Muscle layer of colon (tissue), 2 donors: ENCODE measurements at regions not wholly inside any gene's neighbourhood (a gene's known extent, or its start where the extent isn't known, plus 50 kb on each side); places are given as distances from the start of the nearest gene placed in this dataset.
"Not testable (repeated sequence)": the region's sequence is repeated elsewhere in the genome, so short reads cannot be mapped to it uniquely, and the experiment has no call there.

Source experiments
- H3K27ac ChIP-seq: one replicate; pipeline ENCODE4 v1.7.0; 2013; ENCODE audit warnings: low read depth, mild to moderate bottlenecking, low read length, moderate library complexity
- H3K27me3 ChIP-seq, 2 donors: one replicate each; pipeline ENCODE4 v1.7.0; 2013; ENCODE audit warnings: low read length in 2 of 2, mild to moderate bottlenecking in 2 of 2; ENCODE audit not compliant: insufficient read depth in 2 of 2, control insufficient read depth in 1 of 2
- H3K36me3 ChIP-seq: one replicate; pipeline ENCODE4 v1.7.0; 2013; ENCODE audit warnings: mild to moderate bottlenecking, low read length; ENCODE audit not compliant: insufficient read depth
- H3K4me1 ChIP-seq: one replicate; pipeline ENCODE4 v1.7.0; 2013; ENCODE audit warnings: mild to moderate bottlenecking, low read length; ENCODE audit not compliant: insufficient read depth
- H3K4me3 ChIP-seq, 2 donors: one replicate each; pipeline ENCODE4 v1.7.0; 2013; ENCODE audit warnings: low read length in 2 of 2, low read depth in 1 of 2, mild to moderate bottlenecking in 1 of 2, moderate library complexity in 1 of 2
- H3K9ac ChIP-seq: one replicate; pipeline ENCODE4 v1.7.0; 2013; ENCODE audit warnings: low read length
- H3K9me3 ChIP-seq: one replicate; pipeline ENCODE4 v1.7.0; 2013; ENCODE audit warnings: mild to moderate bottlenecking, low read length
- donor health status: abdominal sarcoma.
- donor health status: Adenocarcinoma of cecum.

GRCh38 chr17:72565758-72566157, 444.9 kb downstream of the SOX9 start:
- no peak overlapping the region for H3K9ac ChIP-seq
- peaks cover 0 to 5% of the 10 kb centered on the region in 2 donors for H3K27me3 ChIP-seq
- H3K4me3 ChIP-seq: no peak overlapping the region
- no peak overlapping the region for H3K27ac ChIP-seq
- no peaks in the 10 kb centered on the region for H3K36me3 ChIP-seq
- no peaks in the 10 kb centered on the region for H3K4me1 ChIP-seq
- H3K9me3 ChIP-seq: no peaks in the 10 kb centered on the region

DNA sequence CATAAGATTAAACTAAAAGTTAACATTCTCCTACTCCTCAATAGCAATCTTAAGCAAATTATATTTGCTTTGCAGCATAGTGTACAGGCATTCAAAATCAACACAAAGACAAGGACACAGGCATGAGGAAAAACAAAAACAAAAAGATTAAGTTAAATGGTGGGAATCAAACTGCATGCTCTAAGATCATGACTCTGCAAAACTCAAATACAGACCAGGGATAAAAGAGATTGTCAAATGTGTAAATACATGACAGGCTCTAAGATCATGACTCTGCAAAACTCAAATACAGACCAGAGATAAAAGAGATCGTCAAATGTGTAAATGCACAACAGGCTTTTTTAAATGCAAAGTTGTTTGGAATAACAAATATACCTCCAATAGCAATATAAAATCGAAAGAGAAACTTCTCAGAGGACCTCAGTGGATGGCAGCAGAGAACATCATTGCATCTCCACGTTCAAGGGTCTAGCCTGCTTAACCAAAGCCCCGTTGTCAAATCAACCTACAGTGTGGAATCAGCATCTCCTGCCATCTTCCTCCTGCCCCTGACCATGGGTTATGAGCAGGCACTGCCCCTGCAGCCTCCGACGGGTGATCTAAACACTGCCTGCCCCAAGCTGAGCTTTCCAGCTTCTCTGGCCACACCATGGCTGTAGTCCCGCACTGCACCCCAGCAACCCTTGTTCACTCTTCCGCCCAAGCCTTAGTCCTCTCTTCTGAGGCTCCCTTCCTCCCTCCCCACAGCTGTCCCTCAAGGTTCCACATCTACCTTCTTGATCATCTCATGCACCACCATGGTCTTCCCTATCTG, 446.1 kb downstream of the SOX9 start:
- peaks cover 0 to 5% of the 10 kb centered on the region in 2 donors for H3K27me3 ChIP-seq
- H3K9me3 ChIP-seq: no peaks in the 10 kb centered on the region

DNA sequence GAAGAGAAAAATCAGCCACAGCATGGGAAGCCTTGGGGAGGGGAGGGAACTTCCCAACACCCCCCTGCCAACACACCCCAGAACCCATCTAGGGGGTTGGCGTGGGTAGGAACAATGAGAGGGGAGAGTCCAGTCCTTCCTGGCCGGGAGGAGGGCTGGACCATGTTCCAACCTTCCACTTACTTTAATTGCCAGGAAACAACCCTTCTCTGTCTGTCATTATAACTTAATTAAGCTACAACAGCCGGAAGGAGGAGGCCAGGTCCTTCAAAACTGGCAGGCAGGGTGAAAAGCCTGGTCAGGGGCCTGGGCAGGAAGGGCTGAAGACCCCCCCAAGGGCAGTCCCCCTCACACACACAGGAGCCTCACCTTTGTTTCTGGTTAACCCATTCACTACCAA, 447.0 kb downstream of the SOX9 start:
- H3K27me3 ChIP-seq: peaks cover 0 to 5% of the 10 kb centered on the region in 2 donors
- H3K36me3 ChIP-seq: no peaks in the 10 kb centered on the region
- no peak overlapping the region for H3K9ac ChIP-seq
- no peaks in the 10 kb centered on the region for H3K9me3 ChIP-seq
- no peak overlapping the region for H3K27ac ChIP-seq
- H3K4me3 ChIP-seq: no peak overlapping the region
- no peaks in the 10 kb centered on the region for H3K4me1 ChIP-seq

More for the DNA sequence above, 446.1 kb downstream of the SOX9 start:
- H3K36me3 ChIP-seq: no peaks in the 10 kb centered on the region
- no peak overlapping the region for H3K27ac ChIP-seq
- H3K4me1 ChIP-seq: no peaks in the 10 kb centered on the region
- no peak overlapping the region for H3K4me3 ChIP-seq
- H3K9ac ChIP-seq: no peak overlapping the region

DNA sequence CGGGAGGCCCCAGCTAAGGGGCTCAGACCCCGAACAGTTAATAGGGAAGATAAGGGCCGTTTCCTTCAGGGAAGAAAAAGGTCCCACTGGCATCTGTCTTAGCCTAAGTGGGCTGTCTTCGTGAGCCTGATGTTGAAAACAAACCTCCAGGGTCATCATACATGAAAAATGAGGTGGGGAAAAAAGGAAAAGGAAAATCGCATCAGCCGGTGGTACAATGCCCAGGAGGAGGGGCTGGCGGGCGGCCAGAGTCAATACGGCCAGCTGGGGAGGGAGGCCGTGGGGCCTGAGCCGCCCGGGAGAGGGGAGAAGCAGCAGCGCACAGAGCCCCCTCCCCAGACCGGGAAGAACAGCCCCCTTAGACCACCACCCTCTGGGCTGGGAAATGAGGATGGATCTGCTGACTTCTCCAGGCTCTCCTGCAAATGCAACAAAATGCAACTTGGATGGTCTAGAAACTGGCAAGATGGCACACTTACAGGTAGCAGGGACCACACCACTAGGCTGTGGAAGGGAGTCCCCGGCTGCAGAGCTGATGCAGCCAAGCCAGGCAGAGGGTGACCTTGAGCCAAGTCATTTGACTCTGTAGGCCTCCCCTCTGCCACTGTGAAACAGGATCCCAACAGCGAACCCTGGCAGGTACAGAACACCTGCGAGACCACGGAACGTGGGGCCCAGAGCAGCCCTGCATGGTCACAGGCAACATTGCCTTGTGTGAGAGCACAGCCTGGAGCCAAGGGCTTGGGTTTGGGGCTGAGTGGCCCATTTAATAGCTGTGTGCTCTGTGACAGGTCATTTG, 448.5 kb downstream of the SOX9 start:
- H3K27me3 ChIP-seq: peaks cover 0 to 5% of the 10 kb centered on the region in 2 donors
- H3K9ac ChIP-seq: no peak overlapping the region
- H3K36me3 ChIP-seq: no peaks in the 10 kb centered on the region
- no peaks in the 10 kb centered on the region for H3K4me1 ChIP-seq
- no peaks in the 10 kb centered on the region for H3K9me3 ChIP-seq
- H3K4me3 ChIP-seq: no peak overlapping the region
- H3K27ac ChIP-seq: no peak overlapping the region

DNA sequence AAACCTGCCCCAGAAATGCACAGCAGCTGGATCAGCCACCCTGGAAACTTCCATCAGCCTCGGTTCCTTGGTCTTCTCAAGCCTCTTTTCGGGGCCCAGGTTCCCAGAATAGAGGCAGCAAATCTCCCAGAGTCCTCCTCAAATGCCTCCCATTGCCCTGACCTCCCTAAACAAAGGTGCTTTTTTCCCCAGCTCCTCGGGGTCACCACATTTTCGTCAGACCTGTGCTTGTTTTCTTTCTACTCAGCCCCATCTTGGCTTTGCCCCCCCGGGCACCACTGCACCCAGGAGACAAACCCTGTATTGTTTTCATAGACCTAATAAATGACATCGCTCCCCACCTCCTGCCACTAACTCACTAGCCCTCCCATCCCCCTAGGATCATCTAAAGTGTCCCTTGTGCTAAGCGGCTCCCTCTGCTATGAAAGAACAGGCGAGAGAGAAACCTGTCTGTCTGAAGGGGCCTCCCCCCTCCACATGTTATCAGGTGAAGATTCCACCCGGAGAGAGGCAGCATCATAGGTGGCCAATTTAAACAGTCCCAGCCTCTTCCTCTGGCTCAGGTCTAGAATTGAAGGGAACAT, 451.1 kb downstream of the SOX9 start:
- H3K4me3 ChIP-seq: no peak overlapping the region
- no peaks in the 10 kb centered on the region for H3K4me1 ChIP-seq
- peaks cover 0 to 12% of the 10 kb centered on the region in 2 donors for H3K27me3 ChIP-seq
- H3K9ac ChIP-seq: no peak overlapping the region
- H3K9me3 ChIP-seq: no peaks in the 10 kb centered on the region
- H3K27ac ChIP-seq: no peak overlapping the region
- H3K36me3 ChIP-seq: no peaks in the 10 kb centered on the region

GRCh38 chr17:72572604-72573491, 452.0 kb downstream of the SOX9 start:
- H3K36me3 ChIP-seq: no peaks in the 10 kb centered on the region
- H3K4me3 ChIP-seq: no peak overlapping the region
- no peaks in the 10 kb centered on the region for H3K9me3 ChIP-seq
- H3K4me1 ChIP-seq: no peaks in the 10 kb centered on the region
- H3K27me3 ChIP-seq: peaks cover 0 to 12% of the 10 kb centered on the region in 2 donors
- no peak overlapping the region for H3K27ac ChIP-seq
- no peak overlapping the region for H3K9ac ChIP-seq

- peaks cover 0 to 12% of the 10 kb centered on the region in 2 donors for H3K27me3 ChIP-seq
- H3K9ac ChIP-seq, H3K9me3 ChIP-seq, H3K4me3 ChIP-seq, H3K27ac ChIP-seq, H3K4me1 ChIP-seq, H3K36me3 ChIP-seq: not testable (repeated sequence)
These were observed 452.6 kb downstream of the SOX9 start for GRCh38 chr17:72573492-72573801.

DNA sequence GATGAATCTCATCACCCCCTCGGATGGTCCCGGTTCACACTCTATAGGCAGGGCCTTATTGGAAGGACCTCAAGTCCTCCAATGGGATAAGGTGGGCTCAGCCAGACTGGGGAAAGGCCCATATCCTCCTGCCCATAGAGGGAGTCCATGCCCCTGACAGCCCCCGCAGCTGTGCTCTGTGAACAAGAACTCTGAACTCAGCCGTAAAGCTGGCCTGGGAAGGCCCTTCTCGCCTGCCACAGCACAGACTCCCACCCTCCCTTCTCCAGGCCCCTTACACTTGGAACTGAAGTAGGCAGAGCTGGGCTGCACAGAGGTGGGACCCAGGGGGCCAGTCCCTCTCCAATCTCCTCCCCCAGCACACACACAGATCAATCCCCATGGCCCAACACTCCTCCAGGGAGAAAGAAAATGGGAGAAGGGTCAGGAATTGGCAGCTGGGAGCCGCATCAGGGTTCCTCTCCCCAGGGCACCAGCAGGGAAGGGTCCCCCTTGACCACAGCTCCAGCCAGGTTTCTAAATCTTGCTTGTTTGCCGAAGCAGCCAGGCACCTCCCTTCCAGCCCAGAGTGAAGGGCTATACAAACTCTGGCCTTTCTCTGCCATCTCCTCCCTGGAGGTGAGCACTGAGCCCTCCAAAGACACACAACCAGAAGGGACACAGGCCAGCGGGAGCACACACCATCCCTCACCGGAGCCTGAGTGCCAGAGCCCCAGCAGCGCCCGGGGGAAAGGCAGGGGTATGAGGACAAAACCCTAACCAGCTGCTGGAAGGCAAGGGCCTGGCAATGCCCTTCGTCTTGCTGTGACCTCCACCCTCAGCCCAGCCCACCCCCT, 454.1 kb downstream of the SOX9 start:
- no peaks in the 10 kb centered on the region for H3K4me1 ChIP-seq
- H3K36me3 ChIP-seq: no peaks in the 10 kb centered on the region
- no peak overlapping the region for H3K27ac ChIP-seq
- no peak overlapping the region for H3K9ac ChIP-seq
- peaks cover 0 to 7% of the 10 kb centered on the region in 2 donors for H3K27me3 ChIP-seq
- no peaks in the 10 kb centered on the region for H3K9me3 ChIP-seq
- H3K4me3 ChIP-seq: no peak overlapping the region

- no peak overlapping the region for H3K27ac ChIP-seq
- peaks cover 0 to 7% of the 10 kb centered on the region in 2 donors for H3K27me3 ChIP-seq
- H3K36me3 ChIP-seq: no peaks in the 10 kb centered on the region
- H3K4me3 ChIP-seq: no peak overlapping the region
- no peaks in the 10 kb centered on the region for H3K9me3 ChIP-seq
- no peaks in the 10 kb centered on the region for H3K4me1 ChIP-seq
- no peak overlapping the region for H3K9ac ChIP-seq
These were observed 454.9 kb downstream of the SOX9 start for GRCh38 chr17:72575542-72576233.

DNA sequence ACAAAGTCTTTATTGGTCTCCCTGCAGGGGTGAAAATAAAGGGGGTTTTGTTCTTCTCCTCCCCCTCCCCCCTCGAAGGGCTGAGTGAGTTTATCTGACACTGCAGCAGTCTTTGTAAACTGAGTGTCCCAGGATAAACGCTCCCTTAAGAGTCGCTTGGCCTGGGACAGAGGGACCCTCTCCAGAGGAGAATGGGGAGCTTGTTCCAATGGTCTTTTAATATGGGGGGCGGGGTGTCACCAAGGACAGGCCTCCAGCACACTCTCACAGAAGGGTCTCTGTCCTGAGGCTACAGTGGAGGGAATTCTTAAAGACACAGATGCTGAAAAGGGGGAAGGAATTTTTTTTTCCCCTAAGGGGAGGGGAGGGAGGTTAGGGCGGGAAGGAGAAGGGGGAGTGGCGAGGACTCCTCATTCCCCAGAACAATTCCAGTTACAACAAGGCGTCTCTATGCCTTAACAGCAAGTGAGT, 455.5 kb downstream of the SOX9 start:
- Histone ChIP-seq H3K9ac (no peak overlapping the region), H3K27ac (no peak overlapping the region), H3K36me3 (no peaks in the 10 kb centered on the region), H3K27me3 (peaks cover 0 to 7% of the 10 kb centered on the region in 2 donors), H3K4me3 (no peak overlapping the region), H3K4me1 (no peaks in the 10 kb centered on the region), H3K9me3 (no peaks in the 10 kb centered on the region)
